Body of pancreas (tissue), 4 donors: ENCODE measurements at regions not wholly inside any gene's neighbourhood (a gene's known extent, or its start where the extent isn't known, plus 50 kb on each side); places are given as distances from the start of the nearest gene placed in this dataset.

ENCODE experiments used
- ATAC-seq: fragments of 150-250 bp; one replicate; pipeline ENCODE4 v1.9.1; 2016
- DNase-seq, 4 donors: peaks; one replicate each; pipeline ENCODE4 v3.0.0-alpha.2; 2019
- H3K27ac ChIP-seq, 4 donors: fragments of 200-600 bp; sonication (generic); 1 replicate in 3 of 4; 2 replicates in 1 of 4; pipeline versions ENCODE4 v1.5.1 to v1.6.1; 2016 to 2019; ENCODE audit warnings: mild to moderate bottlenecking in 1 of 4, mixed read lengths in 1 of 4, moderate library complexity in 1 of 4
- H3K27me3 ChIP-seq, 2 donors: fragments of 200-600 bp; sonication (generic); one replicate each; pipeline ENCODE4 v1.6.0; 2016; ENCODE audit warnings: mild to moderate bottlenecking in 1 of 2
- H3K36me3 ChIP-seq, 2 donors: fragments of 200-600 bp; sonication (generic); replicated peaks in 1 of 2; 2 replicates each; pipeline ENCODE4 v1.5.1; 2016; ENCODE audit warnings: low read depth in 2 of 2; ENCODE audit not compliant: insufficient read depth in 1 of 2
- H3K4me1 ChIP-seq: fragments of 200-600 bp; sonication (generic); one replicate; pipeline ENCODE4 v1.6.0; 2016
- H3K4me3 ChIP-seq, 2 donors: fragments of 200-600 bp; sonication (generic); 1 replicate in 1 of 2; 2 replicates in 1 of 2; pipeline ENCODE4 v1.5.1; 2016 to 2019
- H3K9me3 ChIP-seq, 3 donors: fragments of 200-600 bp; sonication (generic); 1 replicate in 2 of 3; 2 replicates in 1 of 3; pipeline ENCODE4 v1.5.1; 2016
- CTCF ChIP-seq, 7 experiments: fragments of 450-650 bp in 4 of 7; fragments of 200-600 bp in 3 of 7; sonication (generic) in 3 of 7; IDR thresholded peaks; one replicate each; pipeline ENCODE4 v1.5.1; 2016 to 2019; ENCODE audit warnings: antibody characterized with exemption in 7 of 7
- POLR2A ChIP-seq, 3 donors: fragments of 450-650 bp; IDR thresholded peaks; one replicate each; pipeline ENCODE4 v1.6.1; 2016; ENCODE audit warnings: antibody characterized with exemption in 3 of 3, mild to moderate bottlenecking in 2 of 3
- WGBS, 2 donors: methylation state at CpG; one replicate each; pipeline ENCODE4 v1.1.5; 2017; 5-methylcytosine and 5-hydroxymethylcytosine counted together
- intact Hi-C: fragments of 100-400 bp; cut with DNase I; formaldehyde crosslinking; loops from one replicate; pipeline ENCODE4 v1.15.1; 2023

- DNase-seq = no peak
- no peak for ATAC-seq
- Histone ChIP-seq H3K36me3 (no peaks in the 10 kb centered on the region), H3K4me3 (no peak overlapping the region), H3K27me3 (no peaks in the 10 kb centered on the region), H3K27ac (no peak overlapping the region), H3K9me3 (no peaks in the 10 kb centered on the region), H3K4me1 (no peaks in the 10 kb centered on the region)
- TF ChIP-seq POLR2A (IDR thresholded peaks at IDR 0.05) (no peak), CTCF (IDR thresholded peaks at IDR 0.05) (no peak)
- intact Hi-C loops = no loop called here
- WGBS, 2 donors = 64 to 72% methylated on average over 9 of the region's 9 CpGs
Measured at GRCh38 chr18:76660571-76661192, 161.7 kb upstream of the ZNF236 start.

DNA sequence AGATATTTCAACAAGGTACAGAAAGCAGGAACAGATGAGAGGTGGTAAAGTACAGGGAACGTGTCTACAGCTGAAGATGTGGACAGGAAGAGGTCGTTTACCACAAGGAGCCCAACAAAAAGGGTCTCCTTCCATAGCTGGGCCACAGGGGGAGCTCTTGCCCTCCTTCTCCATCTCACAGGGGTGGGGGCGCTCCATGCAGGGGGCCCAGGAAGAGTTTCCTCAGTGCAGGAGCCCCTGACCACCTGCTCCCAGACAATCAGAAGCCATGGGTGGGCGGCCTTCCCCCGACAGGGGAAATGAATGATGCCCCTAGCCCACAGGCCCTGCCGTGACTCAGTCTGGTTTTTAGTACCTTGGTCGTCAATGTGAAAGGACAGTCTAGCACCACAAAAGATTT lies 163.6 kb upstream of the ZNF516 start:
- TF ChIP-seq CTCF (IDR thresholded peaks at IDR 0.05) (no peak), POLR2A (IDR thresholded peaks at IDR 0.05) (no peak)
- H3K4me3 ChIP-seq = no peak overlapping the region
- no peak for DNase-seq
- no peaks in the 10 kb centered on the region for H3K4me1 ChIP-seq
- no peaks in the 10 kb centered on the region for H3K27me3 ChIP-seq
- intact Hi-C loops = no loop called here
- H3K27ac ChIP-seq = no peak overlapping the region
- WGBS, 2 donors = 28 to 39% methylated on average over 7 of the region's 7 CpGs
- ATAC-seq = no peak
- no peaks in the 10 kb centered on the region for H3K9me3 ChIP-seq
- no peaks in the 10 kb centered on the region for H3K36me3 ChIP-seq

DNA sequence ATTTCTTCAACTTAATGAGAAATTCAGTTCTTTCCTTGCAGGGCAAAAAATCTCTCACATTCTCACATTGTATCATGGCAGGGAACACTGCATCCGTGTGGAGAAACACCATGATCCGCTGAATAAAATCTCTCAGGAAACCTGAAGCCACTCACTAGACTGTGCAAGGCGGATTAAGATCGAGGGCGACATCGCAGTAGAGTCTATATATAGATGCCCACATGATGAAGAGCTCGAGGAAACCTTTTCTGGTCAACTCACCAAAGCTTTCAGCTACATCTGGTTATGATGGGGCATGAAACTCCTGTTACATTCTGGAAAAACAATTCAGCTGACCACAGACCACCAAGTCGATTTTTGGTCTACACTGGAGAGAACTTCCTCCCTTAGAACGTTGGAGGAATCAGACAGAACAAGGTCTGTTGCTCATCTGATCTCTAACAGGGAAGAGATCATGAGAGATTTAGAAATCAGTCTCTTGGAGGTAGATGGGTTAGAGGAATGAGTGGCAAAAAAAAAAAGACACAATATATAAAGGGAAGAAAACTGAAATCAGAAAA lies 162.9 kb upstream of the ZNF516 start:
- no peaks in the 10 kb centered on the region for H3K36me3 ChIP-seq
- H3K4me3 ChIP-seq = no peak overlapping the region
- no peak for DNase-seq
- ATAC-seq = no peak
- 53 to 56% methylated on average over 9 of the region's 9 CpGs for WGBS, 2 donors
- H3K4me1 ChIP-seq = no peaks in the 10 kb centered on the region
- no peaks in the 10 kb centered on the region for H3K27me3 ChIP-seq
- no peak for TF ChIP-seq CTCF (IDR thresholded peaks at IDR 0.05)
- no peak for TF ChIP-seq POLR2A (IDR thresholded peaks at IDR 0.05)
- H3K9me3 ChIP-seq = no peaks in the 10 kb centered on the region
- intact Hi-C loops = no loop called here
- no peak overlapping the region for H3K27ac ChIP-seq

GRCh38 chr18:76656925-76657827 lies 162.1 kb upstream of the ZNF516 start:
- H3K27ac ChIP-seq = no peak overlapping the region
- no peaks in the 10 kb centered on the region for H3K9me3 ChIP-seq
- no peak for DNase-seq
- no peak for TF ChIP-seq CTCF (IDR thresholded peaks at IDR 0.05)
- TF ChIP-seq POLR2A (IDR thresholded peaks at IDR 0.05) = no peak
- ATAC-seq = no peak
- no peaks in the 10 kb centered on the region for H3K27me3 ChIP-seq
- 35 to 40% methylated on average over 8 of the region's 8 CpGs for WGBS, 2 donors
- no peaks in the 10 kb centered on the region for H3K36me3 ChIP-seq
- intact Hi-C loops = no loop called here
- H3K4me3 ChIP-seq = no peak overlapping the region
- H3K4me1 ChIP-seq = no peaks in the 10 kb centered on the region
